GM23248 (cell line): ENCODE measurements at regions not wholly inside any gene's neighbourhood (a gene's known extent, or its start where the extent isn't known, plus 50 kb on each side); places are given as distances from the start of the nearest gene placed in this dataset.

ENCODE experiments used
- DNase-seq: peaks from one replicate; pipeline ENCODE4 v3.0.0-alpha.2; 2015
- H2AFZ ChIP-seq: fragments of 200-600 bp; sonication (generic); 2 replicates; pipeline ENCODE4 v1.6.1; 2016; ENCODE audit warnings: antibody characterized with exemption
- H3F3A ChIP-seq: fragments of 200-600 bp; sonication (generic); 2 replicates; pipeline ENCODE4 v1.6.1; 2016; ENCODE audit warnings: mild to moderate bottlenecking, antibody characterized with exemption, mixed run types; ENCODE audit not compliant: insufficient read depth
- H3K27ac ChIP-seq: fragments of 200-600 bp; sonication (generic); 2 replicates; pipeline ENCODE4 v1.5.1; 2016; ENCODE audit warnings: mild to moderate bottlenecking
- H3K27me3 ChIP-seq: fragments of 200-600 bp; sonication (generic); replicated peaks from 2 replicates; pipeline ENCODE4 v1.6.1; 2016; ENCODE audit warnings: mild to moderate bottlenecking; ENCODE audit not compliant: insufficient read depth
- H3K36me3 ChIP-seq: fragments of 200-600 bp; sonication (generic); 2 replicates; pipeline ENCODE4 v1.6.1; 2016; ENCODE audit warnings: low read depth, mild to moderate bottlenecking
- H3K4me1 ChIP-seq: fragments of 200-600 bp; sonication (generic); 2 replicates; pipeline ENCODE4 v1.6.1; 2016; ENCODE audit warnings: mild to moderate bottlenecking; ENCODE audit not compliant: insufficient read depth
- H3K4me2 ChIP-seq: fragments of 200-600 bp; sonication (generic); one replicate; pipeline ENCODE4 v1.6.1; 2016; ENCODE audit warnings: mild to moderate bottlenecking; ENCODE audit not compliant: unreplicated experiment
- H3K4me3 ChIP-seq: fragments of 200-600 bp; sonication (generic); 2 replicates; pipeline ENCODE4 v1.5.1; 2016; ENCODE audit warnings: mild to moderate bottlenecking
- H3K79me2 ChIP-seq: fragments of 200-600 bp; sonication (generic); 2 replicates; pipeline ENCODE4 v1.6.1; 2016; ENCODE audit warnings: mild to moderate bottlenecking; ENCODE audit not compliant: insufficient read depth
- H3K9ac ChIP-seq: fragments of 200-600 bp; sonication (generic); 2 replicates; pipeline ENCODE4 v1.6.1; 2016; ENCODE audit warnings: mild to moderate bottlenecking
- H3K9me2 ChIP-seq: fragments of 200-600 bp; sonication (generic); 2 replicates; pipeline ENCODE4 v1.6.1; 2016; ENCODE audit warnings: mixed run types, mild to moderate bottlenecking, moderate library complexity; ENCODE audit not compliant: insufficient read depth
- H3K9me3 ChIP-seq: fragments of 200-600 bp; sonication (generic); one replicate; pipeline ENCODE4 v1.6.1; 2017; ENCODE audit warnings: low read depth
- H4K20me1 ChIP-seq: fragments of 200-600 bp; sonication (generic); 2 replicates; pipeline ENCODE4 v1.6.0; 2016; ENCODE audit not compliant: insufficient read depth
- EZH2 ChIP-seq: fragments of 200-600 bp; sonication (generic); IDR thresholded peaks from 2 replicates; pipeline ENCODE4 v1.6.1; 2018; ENCODE audit warnings: antibody characterized with exemption, mild to moderate bottlenecking; ENCODE audit not compliant: insufficient read depth, poor library complexity, severe bottlenecking
- EZH2phosphoT487 ChIP-seq: fragments of 200-600 bp; sonication (generic); IDR thresholded peaks from 2 replicates; pipeline ENCODE4 v1.6.1; 2018; ENCODE audit warnings: antibody characterized with exemption, moderate library complexity, mild to moderate bottlenecking, low read depth; ENCODE audit not compliant: insufficient read depth
- WGBS, 2 experiments: methylation state at CpG; one replicate each; pipeline ENCODE4 v1.1.6; 2015 to 2017; ENCODE audit warnings: low lambda C conversion rate in 2 of 2, low coverage in 1 of 2; ENCODE audit errors: missing lambda C conversion rate in 2 of 2; 5-methylcytosine and 5-hydroxymethylcytosine counted together
- in situ Hi-C: fragments of 300-500 bp; cut with MboI; formaldehyde crosslinking; loops from 2 replicates; pipeline ENCODE4 v1.15.0; 2020

- DNase-seq = no peak
- TF ChIP-seq EZH2phosphoT487 (no peak), EZH2 (no peak)
- Histone ChIP-seq H3K4me2 (no peak overlapping the region), H3K27me3 (0 out of 2 replicates have a peak, but pooled peaks cover 3% of the 10 kb centered on the region), H3K36me3 (no peaks in the 10 kb centered on the region), H3K4me3 (no peak overlapping the region), H3K9me3 (no peaks in the 10 kb centered on the region), H3K4me1 (no peaks in the 10 kb centered on the region), H3K9ac (no peak overlapping the region), H4K20me1 (no peaks in the 10 kb centered on the region), H3K9me2 (no peaks in the 10 kb centered on the region), H3K27ac (no peak overlapping the region), H2AFZ (no peak overlapping the region), H3K79me2 (no peaks in the 10 kb centered on the region), H3F3A (no peaks in the 10 kb centered on the region)
- in situ Hi-C loops = no loop called here
Measured at GRCh38 chr13:101003566-101003965, 329.0 kb upstream of the TMTC4 start.

GRCh38 chr13:100989392-100989791 lies 314.8 kb upstream of the TMTC4 start:
- H2AFZ ChIP-seq = no peak overlapping the region
- H3K27ac ChIP-seq = no peak overlapping the region
- no peak overlapping the region for H3K4me3 ChIP-seq
- H3K4me2 ChIP-seq = no peak overlapping the region
- 11 to 13% methylated on average over 2 of the region's 2 CpGs for WGBS, 2 experiments
- H3K27me3 ChIP-seq = no peaks in the 10 kb centered on the region; the same call in 1 of the 2 replicates
- no peaks in the 10 kb centered on the region for H3K9me3 ChIP-seq
- no peak for TF ChIP-seq EZH2phosphoT487
- TF ChIP-seq EZH2 = no peak
- H3K79me2 ChIP-seq = no peaks in the 10 kb centered on the region
- no peak for DNase-seq
- in situ Hi-C loops = no loop called here
- no peaks in the 10 kb centered on the region for H3K36me3 ChIP-seq
- H3K4me1 ChIP-seq = no peaks in the 10 kb centered on the region
- H3K9ac ChIP-seq = no peak overlapping the region
- H3F3A ChIP-seq = no peaks in the 10 kb centered on the region
- H4K20me1 ChIP-seq = no peaks in the 10 kb centered on the region
- no peaks in the 10 kb centered on the region for H3K9me2 ChIP-seq

- Histone ChIP-seq H3K27ac (no peak overlapping the region), H3K4me3 (no peak overlapping the region), H3K36me3 (no peaks in the 10 kb centered on the region), H3K4me2 (no peak overlapping the region), H3K4me1 (no peaks in the 10 kb centered on the region), H3K79me2 (no peaks in the 10 kb centered on the region), H2AFZ (no peak overlapping the region), H3K9ac (no peak overlapping the region), H3K9me2 (no peaks in the 10 kb centered on the region), H3K9me3 (no peaks in the 10 kb centered on the region), H3F3A (no peaks in the 10 kb centered on the region), H4K20me1 (no peaks in the 10 kb centered on the region), H3K27me3 (peaks cover 2% of the 10 kb centered on the region; the same call in 1 of the 2 replicates)
- in situ Hi-C loops = no loop called here
- no peak for DNase-seq
- TF ChIP-seq EZH2 (no peak), EZH2phosphoT487 (no peak)
- 46 to 56% methylated on average over 2 of the region's 2 CpGs for WGBS, 2 experiments
Measured at GRCh38 chr13:100988921-100989320, 314.3 kb upstream of the TMTC4 start.

GRCh38 chr13:100987948-100988347 lies 313.4 kb upstream of the TMTC4 start:
- Histone ChIP-seq H3K27me3 (peaks cover 4% of the 10 kb centered on the region; the same call in 1 of the 2 replicates), H3K27ac (no peak overlapping the region), H3K36me3 (no peaks in the 10 kb centered on the region), H2AFZ (no peak overlapping the region), H3K79me2 (no peaks in the 10 kb centered on the region), H3K4me3 (no peak overlapping the region), H3F3A (no peaks in the 10 kb centered on the region), H3K9ac (no peak overlapping the region), H3K4me2 (no peak overlapping the region), H3K9me3 (no peaks in the 10 kb centered on the region), H4K20me1 (no peaks in the 10 kb centered on the region), H3K9me2 (no peaks in the 10 kb centered on the region), H3K4me1 (no peaks in the 10 kb centered on the region)
- TF ChIP-seq EZH2 (no peak), EZH2phosphoT487 (no peak)
- peak; percentile 44 for DNase-seq
- in situ Hi-C loops = no loop called here
- 5 to 7% methylated on average over 5 of the region's 5 CpGs for WGBS, 2 experiments

- Histone ChIP-seq H3K9ac (no peak overlapping the region), H3K36me3 (no peaks in the 10 kb centered on the region), H4K20me1 (no peaks in the 10 kb centered on the region), H3K4me1 (no peaks in the 10 kb centered on the region), H2AFZ (no peak overlapping the region), H3K4me2 (no peak overlapping the region), H3K79me2 (no peaks in the 10 kb centered on the region), H3K27me3 (peaks cover 9% of the 10 kb centered on the region), H3K27ac (no peak overlapping the region), H3K9me2 (no peaks in the 10 kb centered on the region), H3F3A (no peaks in the 10 kb centered on the region), H3K9me3 (no peaks in the 10 kb centered on the region), H3K4me3 (no peak overlapping the region)
- in situ Hi-C loops = no loop called here
- TF ChIP-seq EZH2phosphoT487 (no peak), EZH2 (no peak)
- WGBS, 2 experiments = 55 to 73% methylated on average over 1 of the region's 1 CpG
- DNase-seq = no peak
Measured at GRCh38 chr13:100986571-100986970, 312.0 kb upstream of the TMTC4 start.
